HEK293T (cell line): ENCODE measurements at regions not wholly inside any gene's neighbourhood (a gene's known extent, or its start where the extent isn't known, plus 50 kb on each side); places are given as distances from the start of the nearest gene placed in this dataset.

Experiments used
- ARNT ChIP-seq: fragments of 450-650 bp; IDR thresholded peaks from 2 replicates; pipeline ENCODE4 v1.6.1; 2017; ENCODE audit warnings: mild to moderate bottlenecking
- BHLHE40 ChIP-seq: fragments of 450-650 bp; IDR thresholded peaks from 2 replicates; pipeline ENCODE4 v1.6.1; 2016; ENCODE audit warnings: mild to moderate bottlenecking, moderate library complexity, borderline replicate concordance
- CTBP1 ChIP-seq: fragments of 450-650 bp; IDR thresholded peaks from 2 replicates; pipeline ENCODE4 v1.6.1; 2016; ENCODE audit warnings: borderline replicate concordance
- ELF4 ChIP-seq: fragments of 450-650 bp; IDR thresholded peaks from 2 replicates; pipeline ENCODE4 v1.6.1; 2017; ENCODE audit warnings: antibody characterized with exemption
- FOXM1 ChIP-seq: fragments of 450-650 bp; IDR thresholded peaks from 2 replicates; pipeline ENCODE4 v1.6.1; 2017; ENCODE audit warnings: mild to moderate bottlenecking, borderline replicate concordance
- HDGF ChIP-seq: fragments of 450-650 bp; IDR thresholded peaks from 2 replicates; pipeline ENCODE4 v1.6.1; 2017; ENCODE audit warnings: antibody characterized with exemption, borderline replicate concordance
- L3MBTL2 ChIP-seq: fragments of 450-650 bp; conservative IDR thresholded peaks from 2 replicates; pipeline ENCODE4 v1.6.1; 2016; ENCODE audit warnings: mild to moderate bottlenecking
- NFRKB ChIP-seq: fragments of 450-650 bp; IDR thresholded peaks from 2 replicates; pipeline ENCODE4 v1.6.1; 2016; ENCODE audit warnings: mild to moderate bottlenecking, moderate library complexity
- PKNOX1 ChIP-seq: fragments of 450-650 bp; IDR thresholded peaks from 2 replicates; pipeline ENCODE4 v1.6.1; 2016
- SP1 ChIP-seq: fragments of 450-650 bp; IDR thresholded peaks from 2 replicates; pipeline ENCODE4 v1.6.1; 2017
- SUZ12 ChIP-seq: fragments of 450-650 bp; IDR thresholded peaks from 2 replicates; pipeline ENCODE4 v1.6.1; 2016; ENCODE audit warnings: mild to moderate bottlenecking
- TARDBP ChIP-seq: fragments of 450-650 bp; IDR thresholded peaks from 2 replicates; pipeline ENCODE4 v1.6.1; 2016

GRCh38 chr6:122061855-122062254 is 337.6 kb upstream of the HSF2 start:
- TF ChIP-seq L3MBTL2 (no peak), SP1 (no peak), FOXM1 (no peak), CTBP1 (no peak), ELF4 (no peak), ARNT (no peak), PKNOX1 (no peak), HDGF (no peak), NFRKB (no peak), BHLHE40 (no peak), TARDBP (no peak), SUZ12 (no peak)
